Lower lobe of right lung (tissue), 2 donors: ENCODE measurements at regions not wholly inside any gene's neighbourhood (a gene's known extent, or its start where the extent isn't known, plus 50 kb on each side); places are given as distances from the start of the nearest gene placed in this dataset.

Source experiments
- ATAC-seq, 2 donors: fragments of 200-7000 bp; cut with Tn5 transposase; one replicate each; pipeline ENCODE4 v1.9.1; 2020 to 2022; ENCODE audit warnings: mild to moderate bottlenecking in 2 of 2, moderate library complexity in 2 of 2
- DNase-seq: peaks from one replicate; pipeline ENCODE4 v3.0.0-alpha.2; 2020
- H3K27ac ChIP-seq: fragments of 200-600 bp; one replicate; pipeline ENCODE4 v1.8.0; 2022
- H3K27me3 ChIP-seq: fragments of 200-600 bp; one replicate; pipeline ENCODE4 v1.8.0; 2022; ENCODE audit warnings: low read depth
- H3K36me3 ChIP-seq: fragments of 200-600 bp; one replicate; pipeline ENCODE4 v1.8.0; 2022; ENCODE audit warnings: mild to moderate bottlenecking
- H3K4me1 ChIP-seq: fragments of 200-600 bp; one replicate; pipeline ENCODE4 v1.8.0; 2022
- H3K4me3 ChIP-seq: fragments of 200-600 bp; one replicate; pipeline ENCODE4 v1.8.0; 2022; ENCODE audit warnings: mild to moderate bottlenecking
- H3K9me3 ChIP-seq: fragments of 200-600 bp; one replicate; pipeline ENCODE4 v1.8.0; 2022
- intact Hi-C: fragments of 100-400 bp; cut with DNase I; formaldehyde crosslinking; loops from one replicate; pipeline ENCODE4 v1.11.0; 2022
- TF ChIP-seq, protein P1 (sequence below): fragments of 200-600 bp; IDR thresholded peaks from one replicate; pipeline ENCODE4 v1.8.0; 2022; ENCODE audit warnings: antibody characterized with exemption, mild to moderate bottlenecking
- donor health status: DM: no; HTN: yes; CAD: no; lungs with severe emphysema.

DNA sequence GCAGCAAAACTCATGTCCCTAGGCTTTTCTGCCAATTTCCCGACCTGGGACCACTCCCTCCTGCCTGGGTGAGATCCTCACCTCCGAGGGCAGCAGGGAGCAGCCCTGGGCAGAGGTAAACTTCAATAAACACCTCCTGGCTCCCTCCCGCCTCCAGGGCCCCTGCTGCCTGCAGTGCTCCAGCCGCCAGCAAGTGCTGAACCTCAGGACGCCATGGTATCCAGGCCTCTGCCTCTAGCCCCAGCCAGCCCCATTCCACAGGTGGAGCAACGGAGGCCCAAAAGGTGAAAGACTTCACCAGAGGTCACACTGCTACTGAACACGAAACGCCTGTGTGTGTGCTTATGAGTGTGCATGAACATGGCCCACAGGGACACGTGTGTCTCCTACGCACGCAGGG, 59.9 kb upstream of the LINGO1 start:
- H3K27ac ChIP-seq, result no peak overlapping the region
- intact Hi-C loops, result no loop called here
- no peaks in the 10 kb centered on the region for H3K4me1 ChIP-seq
- no peak overlapping the region for H3K4me3 ChIP-seq
- TF ChIP-seq, protein P1, sequence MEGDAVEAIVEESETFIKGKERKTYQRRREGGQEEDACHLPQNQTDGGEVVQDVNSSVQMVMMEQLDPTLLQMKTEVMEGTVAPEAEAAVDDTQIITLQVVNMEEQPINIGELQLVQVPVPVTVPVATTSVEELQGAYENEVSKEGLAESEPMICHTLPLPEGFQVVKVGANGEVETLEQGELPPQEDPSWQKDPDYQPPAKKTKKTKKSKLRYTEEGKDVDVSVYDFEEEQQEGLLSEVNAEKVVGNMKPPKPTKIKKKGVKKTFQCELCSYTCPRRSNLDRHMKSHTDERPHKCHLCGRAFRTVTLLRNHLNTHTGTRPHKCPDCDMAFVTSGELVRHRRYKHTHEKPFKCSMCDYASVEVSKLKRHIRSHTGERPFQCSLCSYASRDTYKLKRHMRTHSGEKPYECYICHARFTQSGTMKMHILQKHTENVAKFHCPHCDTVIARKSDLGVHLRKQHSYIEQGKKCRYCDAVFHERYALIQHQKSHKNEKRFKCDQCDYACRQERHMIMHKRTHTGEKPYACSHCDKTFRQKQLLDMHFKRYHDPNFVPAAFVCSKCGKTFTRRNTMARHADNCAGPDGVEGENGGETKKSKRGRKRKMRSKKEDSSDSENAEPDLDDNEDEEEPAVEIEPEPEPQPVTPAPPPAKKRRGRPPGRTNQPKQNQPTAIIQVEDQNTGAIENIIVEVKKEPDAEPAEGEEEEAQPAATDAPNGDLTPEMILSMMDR, result no peak
- ATAC-seq (no peak), DNase-seq (no peak)
- no peaks in the 10 kb centered on the region for H3K9me3 ChIP-seq
- H3K36me3 ChIP-seq, result no peaks in the 10 kb centered on the region
- H3K27me3 ChIP-seq, result peaks cover 55% of the 10 kb centered on the region

DNA sequence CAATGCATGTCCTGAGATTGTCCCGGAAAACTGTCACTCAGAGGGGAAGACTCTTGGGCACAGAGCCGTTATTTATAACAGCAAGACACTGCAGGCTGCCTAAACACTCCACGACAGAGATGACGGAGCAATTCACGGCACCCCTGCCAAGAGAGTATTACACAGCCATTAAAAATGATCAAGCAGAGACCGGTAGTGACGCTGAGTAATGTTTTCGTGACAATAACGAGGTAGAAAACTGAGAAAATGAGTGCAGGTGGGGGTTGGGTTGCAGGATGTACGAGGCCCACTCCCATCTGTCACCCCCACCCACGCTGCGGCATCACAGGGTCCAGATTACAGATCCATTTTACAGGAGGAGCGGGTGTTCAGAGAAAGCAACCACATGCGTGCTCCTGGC, 58.9 kb upstream of the LINGO1 start:
- H3K36me3 ChIP-seq, result no peaks in the 10 kb centered on the region
- TF ChIP-seq, protein P1, result no peak
- no peak overlapping the region for H3K4me3 ChIP-seq
- H3K27ac ChIP-seq, result no peak overlapping the region
- no peaks in the 10 kb centered on the region for H3K9me3 ChIP-seq
- peaks cover 45% of the 10 kb centered on the region for H3K27me3 ChIP-seq
- no peaks in the 10 kb centered on the region for H3K4me1 ChIP-seq
- DNase-seq, result no peak
- intact Hi-C loops, result no loop called here
- no peak for ATAC-seq

DNA sequence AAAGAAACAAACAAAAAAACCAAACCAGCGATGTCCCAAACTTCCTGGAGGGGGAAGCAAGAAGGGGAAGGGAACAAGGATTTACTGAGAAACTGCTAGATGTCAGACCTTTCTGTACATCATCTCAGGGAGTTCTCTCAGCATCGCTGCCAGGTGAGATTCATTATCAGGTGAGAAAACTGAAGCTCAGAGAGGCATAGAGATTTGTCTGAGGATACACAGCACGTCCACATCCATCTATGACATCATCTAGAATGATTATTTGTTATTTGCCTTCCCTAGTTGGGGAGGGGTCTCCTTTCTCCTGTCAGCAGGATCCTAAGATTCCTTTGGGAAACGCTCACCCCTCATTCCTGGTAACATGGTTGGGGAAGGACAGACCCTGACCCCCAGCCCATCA, 57.1 kb upstream of the LINGO1 start:
- Histone ChIP-seq H3K4me3 (no peak overlapping the region), H3K27ac (no peak overlapping the region), H3K27me3 (peaks cover 28% of the 10 kb centered on the region), H3K36me3 (no peaks in the 10 kb centered on the region), H3K4me1 (no peaks in the 10 kb centered on the region), H3K9me3 (no peaks in the 10 kb centered on the region)
- intact Hi-C loops, result no loop called here
- TF ChIP-seq, protein P1, result no peak
- ATAC-seq, result no peak
- no peak for DNase-seq

DNA sequence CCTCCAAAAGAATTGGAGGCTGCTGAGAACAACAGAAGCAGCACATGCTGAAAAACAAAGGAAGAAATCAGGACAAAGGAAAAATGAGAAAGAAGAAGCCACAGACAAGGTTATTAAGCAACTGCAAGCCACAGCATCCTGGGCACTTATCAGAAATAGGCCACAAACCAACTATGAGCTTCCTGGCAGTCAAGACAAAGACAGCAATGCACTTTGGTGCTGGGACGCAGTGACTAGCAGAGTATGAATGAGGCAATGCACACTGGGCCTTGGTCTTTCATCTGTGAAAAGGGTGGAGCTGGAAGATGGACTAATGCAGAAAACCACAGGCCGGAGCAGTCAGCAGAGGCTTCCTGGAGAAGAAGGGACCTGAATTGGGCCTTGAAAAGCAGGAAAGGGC, 56.0 kb upstream of the LINGO1 start:
- ATAC-seq, result no peak
- Histone ChIP-seq H3K4me1 (no peaks in the 10 kb centered on the region), H3K27ac (no peak overlapping the region), H3K36me3 (no peaks in the 10 kb centered on the region), H3K4me3 (no peak overlapping the region), H3K27me3 (peaks cover 21% of the 10 kb centered on the region), H3K9me3 (no peaks in the 10 kb centered on the region)
- no peak for DNase-seq
- intact Hi-C loops, result no loop called here
- TF ChIP-seq, protein P1, result no peak

DNA sequence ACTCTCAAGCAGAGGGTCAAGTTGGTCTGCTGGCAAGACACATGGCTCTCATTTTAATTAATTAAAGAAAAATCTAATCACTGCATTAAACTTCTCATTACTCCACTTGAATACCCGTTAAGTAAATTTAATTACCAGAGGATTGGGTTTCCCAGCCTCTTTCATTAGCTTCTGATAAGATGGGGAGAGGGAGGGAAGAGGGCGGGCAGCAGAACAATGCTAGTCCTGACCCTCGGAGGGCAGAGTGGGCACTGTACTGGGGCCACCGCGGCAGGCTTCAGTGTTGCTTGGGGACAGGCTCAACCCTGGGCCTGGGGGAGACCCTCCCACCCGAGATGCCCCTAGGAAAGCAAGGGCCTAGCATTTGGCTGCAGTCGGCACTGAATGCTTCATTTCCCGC, 55.6 kb upstream of the LINGO1 start:
- H3K27me3 ChIP-seq, result peaks cover 21% of the 10 kb centered on the region
- intact Hi-C loops, result no loop called here
- TF ChIP-seq, protein P1, result no peak

More for the DNA sequence above, 55.6 kb upstream of the LINGO1 start:
- no peak overlapping the region for H3K4me3 ChIP-seq
- H3K27ac ChIP-seq, result no peak overlapping the region
- ATAC-seq (no peak), DNase-seq (no peak)
- H3K4me1 ChIP-seq, result no peaks in the 10 kb centered on the region
- H3K36me3 ChIP-seq, result no peaks in the 10 kb centered on the region
- H3K9me3 ChIP-seq, result no peaks in the 10 kb centered on the region
